ENCODE measurements at regions not wholly inside any gene's neighbourhood (a gene's known extent, or its start where the extent isn't known, plus 50 kb on each side); places are given as distances from the start of the nearest gene placed in this dataset.

- no peaks in the 10 kb centered on the region for H3K9me3 ChIP-seq
- H3K4me3 ChIP-seq, result no peak overlapping the region
- TF ChIP-seq POLR2A (IDR thresholded peaks at IDR 0.05), result no peak
- TF ChIP-seq POLR2AphosphoS5 (IDR thresholded peaks at IDR 0.05), result no peak
- no peak for TF ChIP-seq EP300 (IDR thresholded peaks at IDR 0.05)
- no peak for TF ChIP-seq CTCF (IDR thresholded peaks at IDR 0.05)
- WGBS, 2 donors (ENCODE audit: low coverage in 1 of 2), result 71 to 100% methylated on average over 1 of the region's 1 CpG
- ATAC-seq, result no peak
- no peaks in the 10 kb centered on the region for H3K4me1 ChIP-seq
- no peak overlapping the region for H3K27ac ChIP-seq
- no peaks in the 10 kb centered on the region for H3K27me3 ChIP-seq
- H3K36me3 ChIP-seq, result no peaks in the 10 kb centered on the region
Observed at GRCh38 chr1:182122256-182122912, 60.9 kb upstream of the ZNF648 start.

GRCh38 chr1:182121787-182122186 lies 60.3 kb upstream of the ZNF648 start:
- Histone ChIP-seq H3K36me3 (no peaks in the 10 kb centered on the region), H3K27me3 (no peaks in the 10 kb centered on the region), H3K4me3 (no peak overlapping the region), H3K9me3 (no peaks in the 10 kb centered on the region), H3K4me1 (no peaks in the 10 kb centered on the region), H3K27ac (no peak overlapping the region)
- WGBS, 2 donors (ENCODE audit: low coverage in 1 of 2), result 91 to 92% methylated on average over 2 of the region's 2 CpGs
- TF ChIP-seq POLR2AphosphoS5 (IDR thresholded peaks at IDR 0.05) (no peak), EP300 (IDR thresholded peaks at IDR 0.05) (no peak), POLR2A (IDR thresholded peaks at IDR 0.05) (no peak), CTCF (IDR thresholded peaks at IDR 0.05) (no peak)
- ATAC-seq, result no peak

GRCh38 chr1:182120411-182121258 lies 59.1 kb upstream of the ZNF648 start:
- Histone ChIP-seq H3K4me3 (no peak overlapping the region), H3K27ac (peak overlapping the region in 2 of 4 donors; percentile 20 to 35), H3K4me1 (no peaks in the 10 kb centered on the region), H3K9me3 (no peaks in the 10 kb centered on the region), H3K27me3 (no peaks in the 10 kb centered on the region), H3K36me3 (no peaks in the 10 kb centered on the region)
- 66 to 76% methylated on average over 3 to 6 of the region's 17 CpGs for WGBS, 2 donors (ENCODE audit: low coverage in 1 of 2)
- peak; percentile 55 for ATAC-seq
- no peak for TF ChIP-seq EP300 (IDR thresholded peaks at IDR 0.05)
- no peak for TF ChIP-seq CTCF (IDR thresholded peaks at IDR 0.05)
- no peak for TF ChIP-seq POLR2A (IDR thresholded peaks at IDR 0.05)
- no peak for TF ChIP-seq POLR2AphosphoS5 (IDR thresholded peaks at IDR 0.05)

GRCh38 chr1:182119631-182120030 lies 58.1 kb upstream of the ZNF648 start:
- no peak for TF ChIP-seq POLR2AphosphoS5 (IDR thresholded peaks at IDR 0.05)
- TF ChIP-seq CTCF (IDR thresholded peaks at IDR 0.05), result no peak
- TF ChIP-seq EP300 (IDR thresholded peaks at IDR 0.05), result no peak
- no peak for TF ChIP-seq POLR2A (IDR thresholded peaks at IDR 0.05)
- 0 to 47% methylated on average over 1 to 5 of the region's 7 CpGs for WGBS, 2 donors (ENCODE audit: low coverage in 1 of 2)
- ATAC-seq, result no peak
- H3K27ac ChIP-seq, result peak overlapping the region in 1 of 4 donors; percentile 35
- no peaks in the 10 kb centered on the region for H3K9me3 ChIP-seq
- no peaks in the 10 kb centered on the region for H3K4me1 ChIP-seq
- H3K36me3 ChIP-seq, result no peaks in the 10 kb centered on the region
- no peaks in the 10 kb centered on the region for H3K27me3 ChIP-seq
- H3K4me3 ChIP-seq, result no peak overlapping the region

GRCh38 chr1:182118851-182119250 lies 57.3 kb upstream of the ZNF648 start:
- Histone ChIP-seq H3K9me3 (no peaks in the 10 kb centered on the region), H3K27me3 (peaks cover 4% of the 10 kb centered on the region), H3K4me1 (no peaks in the 10 kb centered on the region), H3K36me3 (no peaks in the 10 kb centered on the region), H3K4me3 (no peak overlapping the region), H3K27ac (no peak overlapping the region)
- TF ChIP-seq POLR2AphosphoS5 (IDR thresholded peaks at IDR 0.05), result no peak
- TF ChIP-seq POLR2A (IDR thresholded peaks at IDR 0.05), result no peak
- TF ChIP-seq CTCF (IDR thresholded peaks at IDR 0.05), result no peak
- no peak for TF ChIP-seq EP300 (IDR thresholded peaks at IDR 0.05)
- ATAC-seq, result no peak
